Parathyroid adenoma (tissue), 2 donors: ENCODE measurements at regions not wholly inside any gene's neighbourhood (a gene's known extent, or its start where the extent isn't known, plus 50 kb on each side); places are given as distances from the start of the nearest gene placed in this dataset.

Experiments used
- H2AFZ ChIP-seq: fragments of 300-600 bp; sonication (generic); one replicate; pipeline ENCODE4 v1.7.0; 2017; ENCODE audit warnings: antibody characterized with exemption, mild to moderate bottlenecking
- H3K27ac ChIP-seq: fragments of 300-600 bp; sonication (generic); one replicate; pipeline ENCODE4 v1.7.0; 2017
- H3K27me3 ChIP-seq: fragments of 300-600 bp; sonication (generic); one replicate; pipeline ENCODE4 v1.7.0; 2017; ENCODE audit warnings: low read length; ENCODE audit not compliant: control insufficient read depth, insufficient read depth
- H3K36me3 ChIP-seq: fragments of 300-600 bp; sonication (generic); one replicate; pipeline ENCODE4 v1.7.0; 2017; ENCODE audit warnings: low read length; ENCODE audit not compliant: control insufficient read depth, insufficient read depth
- H3K4me1 ChIP-seq: fragments of 300-600 bp; sonication (generic); one replicate; pipeline ENCODE4 v1.7.0; 2017; ENCODE audit warnings: control low read depth
- H3K4me2 ChIP-seq: fragments of 300-600 bp; sonication (generic); one replicate; pipeline ENCODE4 v1.7.0; 2017; ENCODE audit warnings: low read length
- H3K4me3 ChIP-seq: fragments of 300-600 bp; sonication (generic); one replicate; pipeline ENCODE4 v1.7.0; 2017; ENCODE audit warnings: low read depth, low read length
- H3K79me2 ChIP-seq: fragments of 300-600 bp; sonication (generic); one replicate; pipeline ENCODE4 v1.7.0; 2017; ENCODE audit warnings: control low read depth
- H3K9ac ChIP-seq: fragments of 300-600 bp; sonication (generic); one replicate; pipeline ENCODE4 v1.7.0; 2017; ENCODE audit warnings: mild to moderate bottlenecking
- H3K9me3 ChIP-seq: fragments of 300-600 bp; sonication (generic); one replicate; pipeline ENCODE4 v1.7.0; 2017; ENCODE audit warnings: low read length; ENCODE audit not compliant: control insufficient read depth
- TF ChIP-seq, protein P1 (sequence below): fragments of 300-600 bp; sonication (generic); IDR thresholded peaks from one replicate; pipeline ENCODE4 v1.7.0; 2017; ENCODE audit warnings: antibody characterized with exemption, mild to moderate bottlenecking
- donor health status: primary hyperparathyroidism.

DNA sequence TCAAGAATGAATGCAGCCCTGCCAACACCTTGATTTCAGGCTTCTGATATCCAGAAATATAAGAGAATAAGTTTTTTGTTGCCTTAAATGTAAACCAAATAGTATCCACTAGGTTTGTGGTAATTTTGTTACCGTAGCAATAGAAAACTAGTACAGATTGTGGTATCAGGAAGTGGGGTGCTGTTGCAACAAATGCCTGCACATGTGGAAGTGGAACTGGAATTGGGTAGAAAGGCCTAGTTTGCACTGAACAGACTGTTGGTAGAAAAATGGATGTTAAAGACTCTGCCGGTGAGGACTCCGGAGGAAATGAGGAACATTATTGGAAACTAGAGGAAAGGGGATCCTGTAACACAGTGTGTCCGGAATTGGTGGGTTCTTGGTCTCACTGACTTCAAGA, 145.8 kb upstream of the MGAT5 start:
- Histone ChIP-seq H3K27ac (no peak overlapping the region), H3K4me1 (no peaks in the 10 kb centered on the region), H3K36me3 (no peaks in the 10 kb centered on the region), H3K79me2 (no peaks in the 10 kb centered on the region), H3K9me3 (no peaks in the 10 kb centered on the region), H3K4me2 (no peak overlapping the region), H3K27me3 (no peaks in the 10 kb centered on the region), H3K9ac (no peak overlapping the region), H3K4me3 (no peak overlapping the region), H2AFZ (no peak overlapping the region)
- TF ChIP-seq, protein P1, sequence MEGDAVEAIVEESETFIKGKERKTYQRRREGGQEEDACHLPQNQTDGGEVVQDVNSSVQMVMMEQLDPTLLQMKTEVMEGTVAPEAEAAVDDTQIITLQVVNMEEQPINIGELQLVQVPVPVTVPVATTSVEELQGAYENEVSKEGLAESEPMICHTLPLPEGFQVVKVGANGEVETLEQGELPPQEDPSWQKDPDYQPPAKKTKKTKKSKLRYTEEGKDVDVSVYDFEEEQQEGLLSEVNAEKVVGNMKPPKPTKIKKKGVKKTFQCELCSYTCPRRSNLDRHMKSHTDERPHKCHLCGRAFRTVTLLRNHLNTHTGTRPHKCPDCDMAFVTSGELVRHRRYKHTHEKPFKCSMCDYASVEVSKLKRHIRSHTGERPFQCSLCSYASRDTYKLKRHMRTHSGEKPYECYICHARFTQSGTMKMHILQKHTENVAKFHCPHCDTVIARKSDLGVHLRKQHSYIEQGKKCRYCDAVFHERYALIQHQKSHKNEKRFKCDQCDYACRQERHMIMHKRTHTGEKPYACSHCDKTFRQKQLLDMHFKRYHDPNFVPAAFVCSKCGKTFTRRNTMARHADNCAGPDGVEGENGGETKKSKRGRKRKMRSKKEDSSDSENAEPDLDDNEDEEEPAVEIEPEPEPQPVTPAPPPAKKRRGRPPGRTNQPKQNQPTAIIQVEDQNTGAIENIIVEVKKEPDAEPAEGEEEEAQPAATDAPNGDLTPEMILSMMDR: no peak

GRCh38 chr2:134109246-134109645, 144.6 kb upstream of the MGAT5 start:
- Histone ChIP-seq H2AFZ (no peak overlapping the region), H3K36me3 (no peaks in the 10 kb centered on the region), H3K27me3 (no peaks in the 10 kb centered on the region), H3K79me2 (no peaks in the 10 kb centered on the region), H3K4me1 (no peaks in the 10 kb centered on the region), H3K4me2 (no peak overlapping the region), H3K27ac (no peak overlapping the region), H3K9me3 (no peaks in the 10 kb centered on the region), H3K9ac (no peak overlapping the region), H3K4me3 (no peak overlapping the region)
- TF ChIP-seq, protein P1: no peak

DNA sequence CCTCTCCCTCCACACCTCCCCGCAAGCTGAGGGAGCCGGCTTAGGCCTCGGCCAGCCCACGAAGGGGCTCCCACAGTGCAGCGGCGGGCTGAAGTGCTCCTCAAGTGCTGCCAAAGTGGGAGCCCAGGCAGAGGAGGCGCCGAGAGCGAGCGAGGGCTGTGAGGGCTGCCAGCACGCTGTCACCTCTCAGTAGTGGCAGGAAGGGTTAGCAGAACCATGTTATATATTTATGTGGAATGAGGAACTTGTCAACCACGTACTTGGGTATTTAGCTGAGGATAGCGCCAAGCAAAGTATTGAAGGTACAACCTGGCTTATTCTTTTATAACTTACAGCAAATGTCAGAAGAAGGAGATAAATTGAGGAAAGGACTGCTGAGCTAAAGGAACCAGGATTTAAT, 144.1 kb upstream of the MGAT5 start:
- Histone ChIP-seq H3K4me2 (no peak overlapping the region), H3K9me3 (no peaks in the 10 kb centered on the region), H3K4me1 (no peaks in the 10 kb centered on the region), H3K79me2 (no peaks in the 10 kb centered on the region), H3K36me3 (no peaks in the 10 kb centered on the region), H3K9ac (no peak overlapping the region), H3K27me3 (no peaks in the 10 kb centered on the region), H3K4me3 (no peak overlapping the region), H2AFZ (no peak overlapping the region), H3K27ac (no peak overlapping the region)
- TF ChIP-seq, protein P1: no peak

DNA sequence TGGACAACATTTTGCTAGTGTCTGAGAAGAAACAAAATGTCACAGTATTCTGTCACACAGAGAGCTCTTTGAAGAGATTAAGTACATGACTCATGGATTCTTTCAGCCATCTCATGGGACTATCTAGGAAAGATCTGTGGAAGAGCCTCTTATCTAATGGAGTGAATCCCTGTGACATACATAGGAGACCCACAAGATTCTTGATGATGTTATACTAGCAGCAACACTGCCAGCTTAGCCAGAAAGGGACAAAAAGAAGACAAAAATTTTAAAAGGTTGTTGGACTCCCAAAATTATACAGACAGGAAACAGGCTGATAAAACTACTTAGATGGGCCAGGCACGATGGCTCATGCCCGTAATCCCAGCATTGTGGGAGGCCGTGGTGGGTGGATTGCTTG, 143.3 kb upstream of the MGAT5 start:
- H3K9ac ChIP-seq: no peak overlapping the region
- H3K4me2 ChIP-seq: no peak overlapping the region
- TF ChIP-seq, protein P1: no peak
- H2AFZ ChIP-seq: no peak overlapping the region
- H3K4me3 ChIP-seq: no peak overlapping the region
- H3K4me1 ChIP-seq: no peaks in the 10 kb centered on the region
- H3K27ac ChIP-seq: no peak overlapping the region
- no peaks in the 10 kb centered on the region for H3K36me3 ChIP-seq
- no peaks in the 10 kb centered on the region for H3K9me3 ChIP-seq
- H3K79me2 ChIP-seq: no peaks in the 10 kb centered on the region
- no peaks in the 10 kb centered on the region for H3K27me3 ChIP-seq

GRCh38 chr2:134117676-134118075, 136.2 kb upstream of the MGAT5 start:
- Histone ChIP-seq H3K4me3 (no peak overlapping the region), H3K4me1 (peaks cover 5% of the 10 kb centered on the region), H3K9ac (no peak overlapping the region), H2AFZ (no peak overlapping the region), H3K27me3 (no peaks in the 10 kb centered on the region), H3K9me3 (no peaks in the 10 kb centered on the region), H3K36me3 (no peaks in the 10 kb centered on the region), H3K79me2 (peaks cover 3% of the 10 kb centered on the region), H3K27ac (no peak overlapping the region), H3K4me2 (no peak overlapping the region)
- TF ChIP-seq, protein P1: no peak
